ENCODE measurements at regions not wholly inside any gene's neighbourhood (a gene's known extent, or its start where the extent isn't known, plus 50 kb on each side); places are given as distances from the start of the nearest gene placed in this dataset.

- peaks cover 14% of the 10 kb centered on the region for H3K4me1 Mint-ChIP-seq
- H3K4me3 Mint-ChIP-seq = peak overlapping the region; percentile 34
- H3K9me3 ChIP-seq (ENCODE audit: control insufficient read depth, low read length) = no peaks in the 10 kb centered on the region
- H3K27ac ChIP-seq (ENCODE audit: low read depth, low read length) = no peak overlapping the region
- H3K27ac Mint-ChIP-seq = no peak overlapping the region
- peaks cover 25% of the 10 kb centered on the region for H3K27me3 Mint-ChIP-seq (ENCODE audit: insufficient read depth)
- no peaks in the 10 kb centered on the region for H3K36me3 Mint-ChIP-seq (ENCODE audit: low read depth)
- H3K27me3 ChIP-seq (ENCODE audit: control insufficient read depth, insufficient read depth, low read length, poor library complexity, severe bottlenecking) = peaks cover 4% of the 10 kb centered on the region
- peaks cover 5% of the 10 kb centered on the region for H3K4me1 ChIP-seq (ENCODE audit: control insufficient read depth, insufficient read depth, low read length)
- no peak overlapping the region for H3K9ac ChIP-seq (ENCODE audit: extremely low read depth, low read length, poor library complexity, severe bottlenecking)
- no peak overlapping the region for H3K4me3 ChIP-seq (ENCODE audit: low read length)
- peak; percentile 63 for DNase-seq
- WGBS, 2 experiments (ENCODE audit: insufficient coverage in 1 of 2, insufficient read length in 1 of 2) = 11 to 23% methylated on average over 13 to 27 of the region's 27 CpGs
- no peaks in the 10 kb centered on the region for H3K36me3 ChIP-seq (ENCODE audit: control insufficient read depth, insufficient read depth, low read length)
- H3K9me3 Mint-ChIP-seq = no peaks in the 10 kb centered on the region
- TF ChIP-seq CTCF (conservative IDR thresholded peaks at IDR 0.05) = no peak
Measured at GRCh38 chr11:69889400-69890318, 70.4 kb upstream of the FGF3 start.

DNA sequence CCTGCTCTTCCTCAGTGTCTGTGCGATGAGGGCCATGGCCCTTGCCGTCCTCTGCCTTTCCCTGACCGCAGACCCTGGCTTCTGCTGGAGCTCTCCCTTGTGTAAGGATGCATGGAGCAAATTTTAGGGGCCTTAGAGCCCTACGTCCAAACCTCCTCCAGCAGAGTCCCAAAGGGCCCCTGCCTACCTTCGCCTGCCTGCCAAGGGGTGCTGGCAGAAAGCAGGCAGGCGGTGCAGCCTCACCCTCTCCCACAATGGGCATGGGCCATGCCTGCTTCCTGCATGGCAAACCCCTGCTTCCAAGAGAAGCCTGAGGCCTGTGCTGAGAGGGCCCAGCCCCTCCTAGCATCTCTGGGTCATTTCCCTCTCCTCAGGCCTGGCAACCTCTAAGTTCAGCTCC is 71.3 kb upstream of the FGF3 start:
- Histone ChIP-seq H3K27ac (ENCODE audit: low read depth, low read length) (no peak overlapping the region), H3K27me3 (ENCODE audit: control insufficient read depth, insufficient read depth, low read length, poor library complexity, severe bottlenecking) (peaks cover 4% of the 10 kb centered on the region), H3K9ac (ENCODE audit: extremely low read depth, low read length, poor library complexity, severe bottlenecking) (no peak overlapping the region), H3K9me3 (ENCODE audit: control insufficient read depth, low read length) (no peaks in the 10 kb centered on the region), H3K4me3 (ENCODE audit: low read length) (no peak overlapping the region), H3K4me1 (ENCODE audit: control insufficient read depth, insufficient read depth, low read length) (peaks cover 5% of the 10 kb centered on the region), H3K36me3 (ENCODE audit: control insufficient read depth, insufficient read depth, low read length) (no peaks in the 10 kb centered on the region)
- Mint-ChIP-seq H3K27ac (no peak overlapping the region), H3K4me3 (no peak overlapping the region), H3K36me3 (ENCODE audit: low read depth) (no peaks in the 10 kb centered on the region), H3K9me3 (no peaks in the 10 kb centered on the region), H3K4me1 (peaks cover 14% of the 10 kb centered on the region), H3K27me3 (ENCODE audit: insufficient read depth) (peaks cover 25% of the 10 kb centered on the region)
- 88 to 100% methylated on average over 3 to 6 of the region's 6 CpGs for WGBS, 2 experiments (ENCODE audit: insufficient coverage in 1 of 2, insufficient read length in 1 of 2)
- no peak for DNase-seq
- no peak for TF ChIP-seq CTCF (conservative IDR thresholded peaks at IDR 0.05)

DNA sequence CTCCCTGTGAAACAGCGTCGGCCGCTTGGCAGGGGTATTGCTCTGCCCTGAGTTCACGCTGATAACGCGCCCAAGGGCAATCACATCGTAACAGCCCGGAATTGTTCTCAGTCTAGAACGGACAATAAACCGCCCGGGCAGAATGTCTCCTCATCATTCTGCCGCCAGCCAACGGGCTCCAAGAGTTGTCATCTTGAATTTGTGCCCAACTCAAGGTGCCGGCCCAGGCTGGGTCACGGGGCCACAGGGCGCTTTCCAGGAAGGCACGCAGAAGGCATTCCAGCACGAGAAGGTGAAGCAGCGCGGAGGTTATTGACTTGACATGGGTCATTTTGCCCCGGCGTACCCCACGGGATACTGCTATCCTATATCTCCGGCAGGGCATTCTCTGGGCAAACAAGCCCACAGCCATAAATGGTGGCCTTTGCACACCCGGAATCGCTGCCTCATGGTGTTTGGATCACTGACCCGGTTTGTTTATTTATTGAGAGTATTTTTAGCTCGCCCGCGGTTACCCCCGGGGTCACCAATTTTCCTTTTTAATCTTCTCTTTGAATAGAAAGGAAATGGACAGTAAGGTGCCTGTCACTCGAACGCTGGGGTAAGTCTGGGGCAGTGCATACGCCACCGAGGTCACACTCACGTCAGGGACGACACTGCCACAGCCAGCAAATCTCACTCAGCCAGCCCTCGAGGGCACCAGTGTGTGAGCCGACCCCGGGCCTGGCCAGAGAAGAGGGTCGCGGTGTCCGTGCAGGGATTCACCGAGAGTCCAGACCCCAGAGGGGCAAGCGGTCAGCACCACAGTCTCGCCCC is 72.4 kb upstream of the FGF3 start:
- Histone ChIP-seq H3K9me3 (ENCODE audit: control insufficient read depth, low read length) (no peaks in the 10 kb centered on the region), H3K27ac (ENCODE audit: low read depth, low read length) (no peak overlapping the region), H3K4me3 (ENCODE audit: low read length) (no peak overlapping the region), H3K36me3 (ENCODE audit: control insufficient read depth, insufficient read depth, low read length) (no peaks in the 10 kb centered on the region), H3K9ac (ENCODE audit: extremely low read depth, low read length, poor library complexity, severe bottlenecking) (no peak overlapping the region), H3K4me1 (ENCODE audit: control insufficient read depth, insufficient read depth, low read length) (peaks cover 5% of the 10 kb centered on the region), H3K27me3 (ENCODE audit: control insufficient read depth, insufficient read depth, low read length, poor library complexity, severe bottlenecking) (peaks cover 4% of the 10 kb centered on the region)
- DNase-seq = no peak
- Mint-ChIP-seq H3K9me3 (no peaks in the 10 kb centered on the region), H3K4me1 (peaks cover 14% of the 10 kb centered on the region), H3K27ac (no peak overlapping the region), H3K36me3 (ENCODE audit: low read depth) (no peaks in the 10 kb centered on the region), H3K27me3 (ENCODE audit: insufficient read depth) (peaks cover 25% of the 10 kb centered on the region), H3K4me3 (no peak overlapping the region)
- WGBS, 2 experiments (ENCODE audit: insufficient coverage in 1 of 2, insufficient read length in 1 of 2) = 92 to 93% methylated on average over 40 to 46 of the region's 46 CpGs
- TF ChIP-seq CTCF (conservative IDR thresholded peaks at IDR 0.05) = no peak

Measured in endodermal cell (in vitro differentiated cells).